ENCODE measurements at regions not wholly inside any gene's neighbourhood (a gene's known extent, or its start where the extent isn't known, plus 50 kb on each side); places are given as distances from the start of the nearest gene placed in this dataset.

DNA sequence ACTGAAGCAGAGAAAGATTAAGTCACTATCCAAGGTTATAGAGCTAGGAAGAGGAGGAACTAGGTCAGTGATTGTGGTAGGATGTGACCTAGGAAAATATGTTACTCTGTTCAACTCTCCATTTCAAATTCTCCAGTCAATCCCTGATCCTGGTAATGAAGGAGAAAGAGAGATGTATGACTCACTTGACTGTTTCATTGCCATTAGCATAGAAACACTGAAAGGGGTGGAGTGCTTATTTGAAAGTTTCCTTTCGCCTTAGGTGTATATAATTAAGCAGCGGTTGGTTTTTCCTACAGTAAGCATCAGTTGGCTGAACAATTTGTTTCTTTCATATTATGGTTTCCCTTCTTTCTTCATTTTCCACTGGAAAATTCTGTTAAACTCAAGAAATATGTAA is 198.1 kb upstream of the CSNK1A1L start:
- FAIRE-seq (no peak), DNase-seq (ENCODE audit: low spot score) (no peak), ATAC-seq (no peak)
- no peak overlapping the region for H3K4me2 ChIP-seq (ENCODE audit: low read depth, low read length)
- TF ChIP-seq SOX6 (IDR thresholded peaks at IDR 0.05) (no peak), SOX6 (CRISPR knock-in tag; IDR thresholded peaks at IDR 0.05) (no peak), RAD21 (CRISPR knock-in tag; IDR thresholded peaks at IDR 0.05) (no peak), SETDB1 (CRISPR knock-in tag; IDR thresholded peaks at IDR 0.05; ENCODE audit: borderline replicate concordance) (no peak), JUND (CRISPR knock-in tag; IDR thresholded peaks at IDR 0.05) (no peak), SIX4 (CRISPR knock-in tag; IDR thresholded peaks at IDR 0.05) (no peak), MXD4 (CRISPR knock-in tag; IDR thresholded peaks at IDR 0.05) (no peak), ZNF3 (CRISPR knock-in tag; IDR thresholded peaks at IDR 0.05) (no peak), ZNF564 (CRISPR knock-in tag; IDR thresholded peaks at IDR 0.05) (no peak), ZMYM2 (CRISPR knock-in tag; IDR thresholded peaks at IDR 0.05) (no peak), JUNB (CRISPR knock-in tag; IDR thresholded peaks at IDR 0.05; ENCODE audit: borderline replicate concordance) (no peak), ZNF589 (CRISPR knock-in tag; conservative IDR thresholded peaks at IDR 0.05) (no peak), PAF1 (CRISPR knock-in tag; IDR thresholded peaks at IDR 0.05) (no peak), ZNF562 (CRISPR knock-in tag; IDR thresholded peaks at IDR 0.05; ENCODE audit: borderline replicate concordance) (no peak)
- TF ChIP-seq, protein P1, sequence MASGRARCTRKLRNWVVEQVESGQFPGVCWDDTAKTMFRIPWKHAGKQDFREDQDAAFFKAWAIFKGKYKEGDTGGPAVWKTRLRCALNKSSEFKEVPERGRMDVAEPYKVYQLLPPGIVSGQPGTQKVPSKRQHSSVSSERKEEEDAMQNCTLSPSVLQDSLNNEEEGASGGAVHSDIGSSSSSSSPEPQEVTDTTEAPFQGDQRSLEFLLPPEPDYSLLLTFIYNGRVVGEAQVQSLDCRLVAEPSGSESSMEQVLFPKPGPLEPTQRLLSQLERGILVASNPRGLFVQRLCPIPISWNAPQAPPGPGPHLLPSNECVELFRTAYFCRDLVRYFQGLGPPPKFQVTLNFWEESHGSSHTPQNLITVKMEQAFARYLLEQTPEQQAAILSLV (CRISPR knock-in tag; IDR thresholded peaks at IDR 0.05; ENCODE audit: borderline replicate concordance), result no peak
- TF ChIP-seq, protein P2, sequence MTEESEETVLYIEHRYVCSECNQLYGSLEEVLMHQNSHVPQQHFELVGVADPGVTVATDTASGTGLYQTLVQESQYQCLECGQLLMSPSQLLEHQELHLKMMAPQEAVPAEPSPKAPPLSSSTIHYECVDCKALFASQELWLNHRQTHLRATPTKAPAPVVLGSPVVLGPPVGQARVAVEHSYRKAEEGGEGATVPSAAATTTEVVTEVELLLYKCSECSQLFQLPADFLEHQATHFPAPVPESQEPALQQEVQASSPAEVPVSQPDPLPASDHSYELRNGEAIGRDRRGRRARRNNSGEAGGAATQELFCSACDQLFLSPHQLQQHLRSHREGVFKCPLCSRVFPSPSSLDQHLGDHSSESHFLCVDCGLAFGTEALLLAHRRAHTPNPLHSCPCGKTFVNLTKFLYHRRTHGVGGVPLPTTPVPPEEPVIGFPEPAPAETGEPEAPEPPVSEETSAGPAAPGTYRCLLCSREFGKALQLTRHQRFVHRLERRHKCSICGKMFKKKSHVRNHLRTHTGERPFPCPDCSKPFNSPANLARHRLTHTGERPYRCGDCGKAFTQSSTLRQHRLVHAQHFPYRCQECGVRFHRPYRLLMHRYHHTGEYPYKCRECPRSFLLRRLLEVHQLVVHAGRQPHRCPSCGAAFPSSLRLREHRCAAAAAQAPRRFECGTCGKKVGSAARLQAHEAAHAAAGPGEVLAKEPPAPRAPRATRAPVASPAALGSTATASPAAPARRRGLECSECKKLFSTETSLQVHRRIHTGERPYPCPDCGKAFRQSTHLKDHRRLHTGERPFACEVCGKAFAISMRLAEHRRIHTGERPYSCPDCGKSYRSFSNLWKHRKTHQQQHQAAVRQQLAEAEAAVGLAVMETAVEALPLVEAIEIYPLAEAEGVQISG (CRISPR knock-in tag; IDR thresholded peaks at IDR 0.05), result no peak
- TF ChIP-seq, protein P3, sequence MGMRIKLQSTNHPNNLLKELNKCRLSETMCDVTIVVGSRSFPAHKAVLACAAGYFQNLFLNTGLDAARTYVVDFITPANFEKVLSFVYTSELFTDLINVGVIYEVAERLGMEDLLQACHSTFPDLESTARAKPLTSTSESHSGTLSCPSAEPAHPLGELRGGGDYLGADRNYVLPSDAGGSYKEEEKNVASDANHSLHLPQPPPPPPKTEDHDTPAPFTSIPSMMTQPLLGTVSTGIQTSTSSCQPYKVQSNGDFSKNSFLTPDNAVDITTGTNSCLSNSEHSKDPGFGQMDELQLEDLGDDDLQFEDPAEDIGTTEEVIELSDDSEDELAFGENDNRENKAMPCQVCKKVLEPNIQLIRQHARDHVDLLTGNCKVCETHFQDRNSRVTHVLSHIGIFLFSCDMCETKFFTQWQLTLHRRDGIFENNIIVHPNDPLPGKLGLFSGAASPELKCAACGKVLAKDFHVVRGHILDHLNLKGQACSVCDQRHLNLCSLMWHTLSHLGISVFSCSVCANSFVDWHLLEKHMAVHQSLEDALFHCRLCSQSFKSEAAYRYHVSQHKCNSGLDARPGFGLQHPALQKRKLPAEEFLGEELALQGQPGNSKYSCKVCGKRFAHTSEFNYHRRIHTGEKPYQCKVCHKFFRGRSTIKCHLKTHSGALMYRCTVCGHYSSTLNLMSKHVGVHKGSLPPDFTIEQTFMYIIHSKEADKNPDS (CRISPR knock-in tag; IDR thresholded peaks at IDR 0.05), result no peak
- no peaks in the 10 kb centered on the region for H3K36me3 ChIP-seq (replicated peaks in 1 of 2; ENCODE audit: control insufficient read depth in 1 of 2, insufficient read depth in 2 of 2, low read length in 2 of 2)
- no peaks in the 10 kb centered on the region for H3K9me3 ChIP-seq (ENCODE audit: low read length)
- ChIA-PET POLR2A (no interaction called here), CTCF (ENCODE audit: low intra/inter-chr PET ratio, low total read pairs) (no interaction called here)
- H3K79me2 ChIP-seq (ENCODE audit: insufficient read depth, low read length), result no peaks in the 10 kb centered on the region
- no peak overlapping the region for H2AFZ ChIP-seq (ENCODE audit: low read length)
- no peaks in the 10 kb centered on the region for H4K20me1 ChIP-seq (ENCODE audit: insufficient read depth, low read length)
- no peak overlapping the region for H3K9ac ChIP-seq (ENCODE audit: insufficient read depth, low read depth, low read length)
- in situ Hi-C loops (cut with HindIII; ENCODE audit: extremely low pct_ligation_motif_present, low pct_unique_long_range_greater_than_20kb), result no loop called here
- no peaks in the 10 kb centered on the region for H3K27me3 ChIP-seq (ENCODE audit: control insufficient read depth in 1 of 2, insufficient read depth in 2 of 2, low read length in 2 of 2)
- 5% methylated on average over 2 of the region's 2 CpGs for WGBS (ENCODE audit: low lambda C conversion rate)
- H3K4me1 ChIP-seq (ENCODE audit: insufficient read depth, low read length), result no peaks in the 10 kb centered on the region
- intact Hi-C loops (cut with micrococcal nuclease; ENCODE audit: unreplicated experiment), result no loop called here
- no TSS peak for BruUV-seq (replicated peaks)
- H3K27ac ChIP-seq (ENCODE audit: extremely low read length, insufficient read depth, low read length), result no peak overlapping the region
- H3K4me3 ChIP-seq (replicated peaks in 1 of 3; ENCODE audit: insufficient read depth in 1 of 3, low read depth in 2 of 3, low read length in 3 of 3), result no peak overlapping the region

Data from HepG2 (cell line).